AG04450 (cell line): ENCODE measurements at regions not wholly inside any gene's neighbourhood (a gene's known extent, or its start where the extent isn't known, plus 50 kb on each side); places are given as distances from the start of the nearest gene placed in this dataset.

Source experiments
- CTCF ChIA-PET: fragments of 300-600, 350-600 bp; formaldehyde crosslinking; extraction: SDS; loops from one replicate; lab custom pipeline; 2022; ENCODE audit warnings: antibody characterized with exemption, inconsistent platforms; lab: Charles Lee
- POLR2A ChIA-PET: fragments of 350-600 bp; formaldehyde crosslinking; extraction: SDS; loops from one replicate; lab custom pipeline; 2021; ENCODE audit warnings: antibody characterized with exemption, inconsistent platforms; lab: Yijun Ruan, JAX
- DNase-seq: peaks from one replicate; pipeline ENCODE4 v3.0.0-alpha.2; 2011; ENCODE audit warnings: low read depth, low spot score
- H3K27ac ChIP-seq: one replicate; pipeline ENCODE4 v1.5.1; 2012; ENCODE audit warnings: low read depth, low read length, control low read depth
- H3K27me3 ChIP-seq: one replicate; pipeline ENCODE4 v1.6.0; 2012; ENCODE audit warnings: low read length; ENCODE audit not compliant: control insufficient read depth, insufficient read depth
- H3K4me3 ChIP-seq: 2 replicates; pipeline ENCODE4 v1.5.1; 2011; ENCODE audit warnings: mild to moderate bottlenecking, low read depth, low read length, control low read depth
- H3K9me3 ChIP-seq: 2 replicates; pipeline ENCODE4 v1.5.1; 2012; ENCODE audit warnings: low read length; ENCODE audit not compliant: control insufficient read depth, insufficient read depth
- CTCF ChIP-seq: IDR thresholded peaks from 2 replicates; pipeline ENCODE4 v1.5.1; 2011; ENCODE audit warnings: low read depth, low read length, control low read depth, inconsistent platforms

- no peak for DNase-seq
- Histone ChIP-seq H3K4me3 (no peak overlapping the region), H3K27ac (no peak overlapping the region), H3K9me3 (peaks cover 20% of the 10 kb centered on the region), H3K27me3 (no peaks in the 10 kb centered on the region)
- TF ChIP-seq CTCF, result no peak
- ChIA-PET CTCF (no interaction called here), POLR2A (interaction anchor here (0.7 kb wide), 1 partner anchor 23 kb away, joined by 5 read pairs; no protein-coding TSS in a partner anchor)
Measured at GRCh38 chr11:69359735-69360480, 66.0 kb downstream of the MYEOV start.

- no peak overlapping the region for H3K4me3 ChIP-seq
- no peaks in the 10 kb centered on the region for H3K27me3 ChIP-seq
- H3K9me3 ChIP-seq, result peaks cover 20% of the 10 kb centered on the region
- no peak for TF ChIP-seq CTCF
- H3K27ac ChIP-seq, result no peak overlapping the region
- ChIA-PET POLR2A (no interaction called here), CTCF (no interaction called here)
- DNase-seq, result no peak
Measured at GRCh38 chr11:69360606-69361005, 66.7 kb downstream of the MYEOV start.

- DNase-seq, result no peak
- Histone ChIP-seq H3K27ac (no peak overlapping the region), H3K4me3 (no peak overlapping the region), H3K9me3 (peaks cover 20% of the 10 kb centered on the region), H3K27me3 (no peaks in the 10 kb centered on the region)
- POLR2A ChIA-PET, result no interaction called here
- no peak for TF ChIP-seq CTCF
- CTCF ChIA-PET, result no interaction called here
Measured at GRCh38 chr11:69361048-69361447, 67.1 kb downstream of the MYEOV start.

- H3K27ac ChIP-seq, result no peak overlapping the region
- no peak for DNase-seq
- POLR2A ChIA-PET, result no interaction called here
- peaks cover 20% of the 10 kb centered on the region for H3K9me3 ChIP-seq
- CTCF ChIA-PET, result no interaction called here
- no peak for TF ChIP-seq CTCF
- no peaks in the 10 kb centered on the region for H3K27me3 ChIP-seq
- no peak overlapping the region for H3K4me3 ChIP-seq
Measured at GRCh38 chr11:69361466-69361865, 67.5 kb downstream of the MYEOV start.

GRCh38 chr11:69362315-69362714 lies 68.4 kb downstream of the MYEOV start:
- ChIA-PET CTCF (no interaction called here), POLR2A (no interaction called here)
- Histone ChIP-seq H3K27me3 (no peaks in the 10 kb centered on the region), H3K4me3 (no peak overlapping the region), H3K27ac (no peak overlapping the region), H3K9me3 (peaks cover 20% of the 10 kb centered on the region)
- no peak for TF ChIP-seq CTCF
- no peak for DNase-seq
